Femur (tissue), 1 donor: ENCODE measurements at regions not wholly inside any gene's neighbourhood (a gene's known extent, or its start where the extent isn't known, plus 50 kb on each side); places are given as distances from the start of the nearest gene placed in this dataset.

Experiments
- DNase-seq: peaks from one replicate; pipeline ENCODE4 v3.0.0-alpha.2; 2017

- DNase-seq, result no peak
Measured at GRCh38 chr9:134251296-134252069, 74.8 kb upstream of the RXRA start.

GRCh38 chr9:134252084-134252830, 74.0 kb upstream of the RXRA start:
- no peak for DNase-seq

DNA sequence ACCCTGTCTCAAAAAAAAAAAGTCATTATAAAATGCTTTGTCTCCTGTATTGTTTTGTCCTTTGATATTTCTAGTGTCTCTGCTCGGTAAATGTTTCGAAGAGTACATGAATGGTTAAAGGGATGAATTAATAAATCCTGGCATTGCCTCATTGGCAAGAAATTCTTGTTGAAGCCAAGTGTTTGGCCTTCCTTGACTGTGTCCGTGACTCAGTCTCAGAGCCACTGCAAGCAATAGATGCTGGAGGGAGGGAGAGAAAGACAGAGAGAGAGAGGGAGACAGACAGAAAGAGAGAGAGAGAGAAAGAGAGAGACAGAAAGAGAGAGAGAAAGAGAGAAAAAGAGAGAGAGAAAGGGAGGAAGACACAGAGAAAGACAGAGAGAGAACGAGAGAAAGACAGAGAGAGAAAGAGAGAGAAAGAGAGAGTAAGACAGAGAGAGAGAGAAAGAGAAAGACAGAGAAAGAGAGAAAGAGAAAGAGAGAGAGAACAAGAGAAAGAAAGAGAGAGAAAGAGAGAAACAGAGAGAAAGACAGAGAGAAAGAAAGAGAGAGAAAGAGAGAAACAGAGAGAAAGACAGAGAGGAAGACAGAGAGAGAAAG, 72.5 kb upstream of the RXRA start:
- DNase-seq, result no peak

DNA sequence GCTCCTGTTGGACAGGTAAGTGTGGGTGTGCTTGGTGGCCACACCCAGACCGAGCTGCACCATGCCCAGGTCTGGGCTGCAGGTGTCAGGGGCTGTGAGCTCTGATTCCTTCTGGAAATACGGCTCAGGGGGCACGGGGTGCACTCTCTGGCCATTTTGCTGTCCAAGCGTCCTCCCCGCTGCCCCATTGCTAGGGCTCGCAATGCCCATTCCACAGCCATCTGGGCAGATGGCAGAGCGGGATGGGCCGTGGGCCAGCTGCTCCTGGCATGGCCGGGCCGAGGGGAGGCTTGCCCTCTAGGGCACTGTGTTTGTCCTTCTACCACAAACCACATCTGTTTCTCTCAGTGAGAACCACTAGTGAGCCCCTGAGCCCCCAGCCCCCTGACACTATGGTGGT, 67.9 kb upstream of the RXRA start:
- no peak for DNase-seq

- no peak for DNase-seq
Measured at GRCh38 chr9:134258828-134259546, 67.3 kb upstream of the RXRA start.

DNA sequence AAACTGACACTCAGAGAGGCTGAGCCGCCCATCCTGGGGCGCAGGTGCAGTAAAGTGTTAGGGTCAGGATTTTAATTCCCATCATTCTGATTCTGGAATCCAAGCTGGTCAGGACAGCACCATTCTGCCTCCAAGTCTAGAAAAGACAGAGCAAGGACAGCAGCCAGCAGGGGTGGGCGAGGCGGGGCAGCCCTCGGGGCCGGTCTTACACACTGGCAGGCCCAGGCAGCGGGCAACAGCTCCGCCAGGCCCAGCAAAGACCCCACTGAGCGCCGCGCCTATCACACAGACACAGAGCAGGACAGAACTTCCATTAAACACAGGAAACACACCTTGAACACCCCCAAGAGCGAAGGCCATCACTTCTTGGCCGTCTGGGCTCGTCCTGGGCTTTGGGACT, 66.5 kb upstream of the RXRA start:
- DNase-seq, result no peak

GRCh38 chr9:134260801-134261200, 65.5 kb upstream of the RXRA start:
- DNase-seq, result no peak

GRCh38 chr9:134262035-134262434, 64.2 kb upstream of the RXRA start:
- no peak for DNase-seq

DNA sequence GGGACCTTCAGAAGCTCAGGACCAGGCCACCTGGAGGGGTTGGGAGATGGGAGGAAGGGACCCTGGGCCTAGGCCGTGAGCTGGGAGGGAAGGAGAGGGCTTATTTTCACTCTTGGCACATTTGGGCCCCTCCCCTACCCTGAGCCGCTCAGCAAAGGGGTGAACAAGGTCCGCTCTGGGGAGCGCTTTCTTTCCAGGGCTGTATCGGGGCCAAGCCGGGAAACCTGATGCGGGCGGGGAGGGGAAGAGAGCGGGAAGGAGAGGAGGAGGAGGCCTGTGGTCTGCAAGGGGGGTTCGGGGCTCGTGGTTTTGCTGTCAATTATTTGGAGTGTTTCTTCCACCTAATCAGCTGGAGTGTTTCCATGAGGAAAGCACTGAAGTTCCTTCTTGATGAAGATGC, 62.7 kb upstream of the RXRA start:
- peak; percentile 81 for DNase-seq

DNA sequence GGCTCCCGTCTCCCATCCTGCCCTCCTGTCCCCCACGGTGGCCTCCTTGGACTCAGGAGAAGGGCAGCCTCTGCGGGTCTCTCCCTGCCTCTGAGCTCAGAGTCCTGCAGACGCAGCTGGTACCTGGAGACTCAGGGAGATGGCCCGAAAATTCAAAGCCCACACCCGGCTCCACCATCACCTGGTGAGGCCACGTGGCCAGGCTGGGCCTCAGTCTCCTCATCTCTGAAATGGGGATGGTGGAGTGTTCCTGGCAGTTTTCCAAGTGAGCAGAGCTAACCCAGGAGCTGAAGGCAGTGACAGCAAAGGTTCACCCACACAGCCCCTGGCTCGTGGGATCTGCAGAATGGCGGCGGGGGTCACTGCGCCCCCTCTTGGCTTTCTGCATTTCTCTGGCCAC, 62.1 kb upstream of the RXRA start:
- DNase-seq, result no peak

GRCh38 chr9:134265078-134265477, 61.2 kb upstream of the RXRA start:
- no peak for DNase-seq

- no peak for DNase-seq
Measured at GRCh38 chr9:134266418-134266817, 59.8 kb upstream of the RXRA start.

GRCh38 chr9:134267305-134267880, 58.9 kb upstream of the RXRA start:
- DNase-seq, result no peak

DNA sequence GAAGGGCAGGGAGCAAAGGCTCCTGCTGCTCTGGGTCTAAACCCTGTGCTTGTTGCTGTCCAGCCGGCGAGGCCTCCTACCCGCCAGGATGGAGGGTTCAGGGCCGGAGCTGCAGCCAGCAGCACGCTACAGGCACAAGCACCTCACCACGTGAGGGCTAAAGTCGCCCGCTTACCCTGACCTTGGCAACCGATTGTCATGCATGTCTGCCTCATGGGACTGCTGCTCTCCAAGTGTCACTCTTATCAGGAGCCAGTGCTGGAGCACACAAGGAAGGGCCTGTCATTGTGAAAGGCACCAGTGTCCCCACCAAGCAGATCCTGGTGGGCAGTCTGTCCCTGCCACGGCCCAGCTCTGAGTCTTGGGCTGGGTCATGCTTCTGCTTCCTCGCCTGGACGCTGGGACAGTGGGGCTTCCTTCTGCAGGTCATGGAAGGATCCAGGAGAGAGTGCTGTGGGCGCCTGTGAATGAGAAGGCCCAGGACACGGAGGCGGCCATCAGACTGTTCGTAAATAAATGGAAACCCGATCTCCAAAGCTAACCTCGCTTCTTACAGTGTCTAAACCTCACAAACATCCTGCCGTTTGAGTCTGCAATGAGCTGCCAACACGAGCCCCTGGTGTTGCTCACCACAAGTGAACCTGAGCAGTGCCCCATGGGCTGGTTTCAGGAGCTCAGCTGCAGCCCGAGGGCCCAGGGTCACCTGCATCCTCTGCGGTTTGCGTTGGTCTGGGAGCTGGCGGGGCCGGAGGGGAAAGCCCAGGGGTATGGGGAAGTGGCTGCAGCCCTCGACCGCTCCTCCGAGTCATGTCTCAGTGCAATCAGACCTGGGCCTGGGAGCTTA, 58.2 kb upstream of the RXRA start:
- no peak for DNase-seq

DNA sequence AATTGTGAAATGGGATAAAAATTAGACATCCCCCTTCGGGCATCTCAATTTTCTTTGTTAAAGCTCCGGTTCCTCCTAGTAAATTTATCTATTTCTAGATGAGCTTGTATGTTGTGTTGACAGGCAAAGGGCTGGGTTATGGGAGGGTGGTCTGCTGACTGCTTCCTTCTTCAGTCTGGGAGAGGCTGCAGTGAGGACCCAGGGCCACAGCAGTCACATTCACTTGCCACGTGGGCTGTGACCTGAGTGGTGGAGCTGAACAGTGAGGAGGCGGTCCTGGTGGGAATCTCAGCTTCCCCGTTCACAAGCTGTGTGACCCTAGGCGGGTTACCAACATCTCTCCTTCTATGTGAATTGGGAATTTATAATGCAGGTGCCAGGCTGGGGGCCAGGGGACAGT, 57.5 kb upstream of the RXRA start:
- no peak for DNase-seq

GRCh38 chr9:134271338-134272301, 54.6 kb upstream of the RXRA start:
- DNase-seq, result no peak

DNA sequence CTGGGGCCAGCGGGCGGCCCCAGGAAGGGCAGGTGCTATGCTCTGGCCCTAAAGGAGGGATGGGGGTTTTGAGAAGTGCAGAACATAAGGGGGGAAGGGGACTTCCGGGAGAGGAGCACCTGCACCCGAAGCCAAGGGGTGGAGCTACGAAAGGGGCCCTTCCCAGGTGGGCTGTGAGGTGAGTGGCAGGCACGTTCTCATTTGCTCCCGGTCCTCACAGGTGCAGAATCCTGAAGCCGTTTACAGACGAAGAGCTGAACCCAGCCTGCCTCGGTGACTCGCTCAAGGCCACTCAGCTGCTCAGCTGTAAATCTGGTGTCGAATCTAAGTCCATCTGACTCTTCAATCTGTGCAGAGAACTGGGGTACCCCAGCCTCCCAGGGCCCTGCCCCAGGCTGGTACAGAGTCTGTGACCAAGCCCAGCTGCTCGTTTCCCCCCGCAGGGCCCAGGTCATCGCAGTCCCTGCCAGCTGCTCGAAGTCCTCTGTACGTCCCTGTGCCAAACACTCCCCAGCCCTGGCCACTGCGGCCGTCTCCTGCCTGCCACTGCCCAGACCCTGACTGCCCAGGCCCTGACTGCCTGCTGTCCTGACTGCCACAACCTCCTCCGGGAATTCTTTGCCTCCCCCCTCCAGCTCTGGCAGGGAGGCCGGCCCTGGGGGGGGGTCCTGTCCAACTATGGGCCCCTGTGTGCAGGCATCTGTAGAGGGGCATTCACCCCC, 53.8 kb upstream of the RXRA start:
- DNase-seq, result no peak

GRCh38 chr9:134273647-134274046, 52.6 kb upstream of the RXRA start:
- no peak for DNase-seq

- no peak for DNase-seq
Measured at GRCh38 chr9:134275375-134275774, 50.9 kb upstream of the RXRA start.
